K562 (cell line): ENCODE measurements at regions not wholly inside any gene's neighbourhood (a gene's known extent, or its start where the extent isn't known, plus 50 kb on each side); places are given as distances from the start of the nearest gene placed in this dataset.

Experiments
- ATAC-seq: fragments of 200-7000 bp; cut with Tn5 transposase; 3 replicates; pipeline ENCODE4 v1.9.1; 2020; ENCODE audit warnings: moderate library complexity
- BruUV-seq: library from RNA; stranded (reverse); fragments of 400-500 nt; replicated peaks from 2 replicates; lab custom pipeline; 2021; lab: Mats Ljungman, UMichigan
- CTCF ChIA-PET: fragments of 300-600 bp; formaldehyde crosslinking; extraction: SDS; loops from one replicate; lab custom pipeline; 2021; ENCODE audit warnings: low intra/inter-chr PET ratio; lab: Yijun Ruan, JAX
- POLR2A ChIA-PET: fragments of 300-600, 350-650 bp; sonication (Branson Sonifier 250); formaldehyde crosslinking; extraction: SDS; loops from one replicate; lab custom pipeline; 2021; ENCODE audit warnings: antibody characterized with exemption, inconsistent platforms; lab: Yijun Ruan, JAX
- DNase-seq, 4 experiments: peaks; one replicate each; pipeline versions ENCODE4 v3.0.0 to v3.0.0-alpha.2; 2011 to 2018; ENCODE audit warnings: low spot score in 3 of 4, mixed read lengths in 3 of 4; ENCODE audit errors: extremely low read depth in 1 of 4
- FAIRE-seq: peaks from 2 replicates; lab custom pipeline; 2011; peaks lifted over from hg19 to GRCh38; lab: Jason Lieb, UNC
- H2AFZ ChIP-seq: 2 replicates; pipeline ENCODE4 v1.6.0; 2011; ENCODE audit warnings: low read depth, low read length, control low read depth, inconsistent platforms
- H3K27ac ChIP-seq: fragments of 200-600 bp; 3 replicates; pipeline ENCODE4 v1.8.0; 2011; ENCODE audit warnings: low read depth, mild to moderate bottlenecking, control low read depth, inconsistent platforms, low read length, moderate library complexity, mixed read lengths; ENCODE audit errors: extremely low read depth
- H3K27me3 ChIP-seq, 2 experiments: fragments of 300-600 bp in 1 of 2; 2 replicates in 1 of 2; 3 replicates in 1 of 2; pipeline versions ENCODE4 v1.6.0 to v1.8.0; 2011; ENCODE audit warnings: inconsistent platforms in 2 of 2, low read length in 2 of 2, mild to moderate bottlenecking in 1 of 2, mixed read lengths in 1 of 2, moderate library complexity in 1 of 2; ENCODE audit not compliant: control insufficient read depth in 2 of 2, insufficient read depth in 2 of 2
- H3K36me3 ChIP-seq: fragments of 300-600 bp; 3 replicates; pipeline ENCODE4 v1.8.0; 2011; ENCODE audit warnings: mild to moderate bottlenecking, low read length, inconsistent platforms; ENCODE audit not compliant: control insufficient read depth, insufficient read depth
- H3K4me1 ChIP-seq, 2 experiments: fragments of 200-600 bp in 1 of 2; replicated peaks in 1 of 2; 2 replicates in 1 of 2; 3 replicates in 1 of 2; pipeline versions ENCODE4 v1.5.1 to v1.8.0; 2011; ENCODE audit warnings: inconsistent platforms in 2 of 2, low read length in 2 of 2, mild to moderate bottlenecking in 1 of 2, mixed read lengths in 1 of 2, moderate library complexity in 1 of 2; ENCODE audit not compliant: control insufficient read depth in 2 of 2, insufficient read depth in 2 of 2
- H3K4me2 ChIP-seq: 2 replicates; pipeline ENCODE4 v1.6.1; 2011; ENCODE audit warnings: low read length, control low read depth, inconsistent platforms, mixed read lengths; ENCODE audit not compliant: insufficient read depth
- H3K4me3 ChIP-seq: fragments of 200-600 bp; sonication (generic), shearing (Covaris generic); 2 replicates; pipeline ENCODE4 v1.5.1; 2016; ENCODE audit warnings: control low read depth, inconsistent platforms
- H3K79me2 ChIP-seq: fragments of 200-600 bp; 3 replicates; pipeline ENCODE4 v1.8.0; 2011; ENCODE audit warnings: low read length, inconsistent platforms; ENCODE audit not compliant: control insufficient read depth, insufficient read depth
- H3K9ac ChIP-seq, 2 experiments: 2 replicates each; pipeline versions ENCODE4 v1.6.0 to v1.6.1; 2011; ENCODE audit warnings: low read depth in 2 of 2, low read length in 2 of 2, control low read depth in 1 of 2, inconsistent platforms in 1 of 2, mild to moderate bottlenecking in 1 of 2, mixed read lengths in 1 of 2; ENCODE audit not compliant: insufficient read depth in 1 of 2
- H3K9me1 ChIP-seq: one replicate; pipeline ENCODE4 v1.6.0; 2011; ENCODE audit warnings: inconsistent platforms, mild to moderate bottlenecking, low read length, moderate library complexity; ENCODE audit not compliant: control insufficient read depth, insufficient read depth
- H3K9me3 ChIP-seq: replicated peaks from 2 replicates; pipeline ENCODE4 v1.5.1; 2011; ENCODE audit warnings: low read depth, low read length, inconsistent platforms; ENCODE audit not compliant: control insufficient read depth, insufficient read depth
- H4K20me1 ChIP-seq: replicated peaks from 2 replicates; pipeline ENCODE4 v1.6.1; 2011; ENCODE audit warnings: low read length, inconsistent platforms, mixed read lengths; ENCODE audit not compliant: control insufficient read depth, insufficient read depth
- CC2D1A ChIP-seq: fragments of 450-650 bp; IDR thresholded peaks from 2 replicates; pipeline ENCODE4 v1.6.1; 2017; ENCODE audit warnings: mild to moderate bottlenecking
- CEBPB ChIP-seq: fragments of 450-650 bp; IDR thresholded peaks from 2 replicates; pipeline ENCODE4 v1.6.1; 2016; ENCODE audit warnings: missing genetic modification characterization, missing compliant biosample characterization
- FOXK2 ChIP-seq, 2 experiments: fragments of 450-650 bp; IDR thresholded peaks in 1 of 2; conservative IDR thresholded peaks in 1 of 2; 2 replicates each; pipeline ENCODE4 v1.6.1; 2016; ENCODE audit warnings: low read depth in 2 of 2, mild to moderate bottlenecking in 1 of 2
- HNRNPLL ChIP-seq: fragments of 200-400 bp; formaldehyde crosslinking; IDR thresholded peaks from 2 replicates; pipeline ENCODE4 v1.6.1; 2017; ENCODE audit warnings: low read length, low read depth, mild to moderate bottlenecking; ENCODE audit not compliant: poor library complexity, severe bottlenecking
- MEF2A ChIP-seq: IDR thresholded peaks from 2 replicates; pipeline ENCODE4 v1.6.1; 2011; ENCODE audit warnings: low read depth, mild to moderate bottlenecking, low read length, moderate library complexity; ENCODE audit not compliant: control insufficient read depth
- MEF2D ChIP-seq: conservative IDR thresholded peaks from 2 replicates; pipeline ENCODE4 v1.6.1; 2016; ENCODE audit warnings: low read depth, missing genetic modification characterization, missing compliant biosample characterization
- PRMT5 ChIP-seq: sonication (generic); formaldehyde crosslinking; IDR thresholded peaks from 2 replicates; pipeline ENCODE4 v1.5.0; 2020; ENCODE audit warnings: missing genetic modification reagents
- SIN3B ChIP-seq: fragments of 450-650 bp; IDR thresholded peaks from 2 replicates; pipeline ENCODE4 v1.6.1; 2017; ENCODE audit warnings: low read depth, mild to moderate bottlenecking, moderate library complexity
- ZNF384 ChIP-seq: IDR thresholded peaks from 2 replicates; pipeline ENCODE4 v1.6.1; 2012; ENCODE audit warnings: low read depth, low read length, improper control_type of control experiment
- WGBS: fragments of 100-300 bp; shearing (Covaris generic); methylation state at CpG from one replicate; pipeline ENCODE4 v1.1.6; 2016; ENCODE audit warnings: low coverage, mixed read lengths; ENCODE audit not compliant: insufficient coverage; ENCODE audit errors: missing lambda C conversion rate; 5-methylcytosine and 5-hydroxymethylcytosine counted together
- in situ Hi-C: fragments of 300-500 bp; cut with MboI; formaldehyde crosslinking; loops from 4 replicates; pipeline ENCODE4 v1.15.0; 2018; ENCODE audit warnings: inconsistent platforms, mixed read lengths
- intact Hi-C: fragments of 100-400 bp; cut with micrococcal nuclease; formaldehyde crosslinking; loops from 2 replicates; pipeline ENCODE4 v1.14.2; 2022

DNA sequence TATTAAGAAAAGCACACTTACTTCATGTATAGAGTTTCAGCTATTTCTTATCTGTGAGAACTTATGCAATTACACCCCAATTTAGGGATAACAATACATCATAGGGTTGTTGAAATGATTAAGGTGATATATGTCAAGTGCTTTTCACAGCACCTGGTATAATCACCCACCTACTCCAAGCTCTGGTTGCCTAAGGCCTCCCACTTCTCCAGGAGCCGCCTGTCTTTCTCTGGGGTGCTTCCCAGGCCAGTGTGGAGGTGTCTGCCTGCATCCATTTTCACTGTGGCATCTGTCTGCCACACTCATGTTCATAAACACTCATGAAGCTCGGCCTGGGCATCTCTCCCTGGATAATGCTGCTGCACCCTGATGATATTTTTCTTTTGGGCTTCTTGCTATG, 250.3 kb downstream of the STK31 start:
- no peak for DNase-seq
- Histone ChIP-seq H3K9ac (no peak overlapping the region), H3K4me3 (no peak overlapping the region), H3K36me3 (no peaks in the 10 kb centered on the region), H3K9me1 (no peaks in the 10 kb centered on the region), H2AFZ (no peak overlapping the region), H3K4me1 (peaks cover 0 to 11% of the 10 kb centered on the region in 2 experiments; a peak in 3 of 5 replicates), H3K27me3 (peaks cover 2 to 9% of the 10 kb centered on the region in 2 experiments; a peak in 1 of 5 replicates), H3K9me3 (no peaks in the 10 kb centered on the region), H3K4me2 (no peak overlapping the region), H3K27ac (no peak overlapping the region), H3K79me2 (no peaks in the 10 kb centered on the region), H4K20me1 (no peaks in the 10 kb centered on the region)
- CTCF ChIA-PET: no interaction called here
- POLR2A ChIA-PET: no interaction called here
- ATAC-seq: no peak
- BruUV-seq: no TSS peak
- 0% methylated on average over 2 of the region's 2 CpGs for WGBS
- FAIRE-seq: no peak
- TF ChIP-seq CC2D1A (no peak), CEBPB (tag) (no peak), ZNF384 (no peak), PRMT5 (CRISPR knock-in tag) (no peak), SIN3B (no peak), MEF2A (no peak)
- intact Hi-C loops (no loop called here), in situ Hi-C loops (no loop called here)

DNA sequence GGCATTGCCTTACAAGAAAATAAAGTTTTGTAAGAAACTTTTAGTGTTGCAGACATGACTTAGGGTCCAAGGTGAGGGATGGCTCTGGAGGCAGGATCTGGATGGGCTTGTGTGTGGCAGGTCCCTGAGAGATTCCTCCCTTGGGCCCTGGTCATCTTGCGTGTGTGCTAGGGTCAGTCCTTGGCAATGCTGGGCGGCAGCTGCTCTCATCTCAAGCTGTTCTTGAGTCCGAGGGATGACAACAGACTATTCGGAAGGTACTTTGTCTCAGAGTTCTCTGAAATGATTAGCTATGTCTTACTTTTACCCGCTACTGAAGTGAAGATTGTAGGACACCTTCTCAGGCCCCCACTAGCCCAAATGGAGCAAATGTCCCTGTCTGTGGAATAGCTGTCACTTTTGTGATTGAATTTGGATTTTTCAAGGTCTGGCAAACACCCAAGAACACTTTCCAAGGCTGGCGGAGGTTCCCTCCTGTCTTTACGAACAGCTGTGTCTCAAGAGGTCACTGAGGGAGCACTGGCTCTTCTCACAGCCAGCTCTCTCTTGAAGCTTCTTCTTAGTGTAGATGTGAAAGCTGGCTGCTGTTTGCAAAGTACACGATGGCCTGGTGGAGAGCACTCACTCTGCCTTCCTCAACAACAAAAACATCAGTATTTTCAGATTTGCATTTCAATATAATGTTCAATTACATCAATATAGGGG, 253.6 kb downstream of the STK31 start:
- no peaks in the 10 kb centered on the region for H3K36me3 ChIP-seq
- ChIA-PET POLR2A (no interaction called here), CTCF (no interaction called here)
- H3K9ac ChIP-seq: no peak overlapping the region
- no TSS peak for BruUV-seq
- no peak for FAIRE-seq
- peaks cover 2 to 21% of the 10 kb centered on the region in 2 experiments; a peak in 2 of 5 replicates for H3K27me3 ChIP-seq
- H4K20me1 ChIP-seq: no peaks in the 10 kb centered on the region
- intact Hi-C loops: no loop called here
- no peak for DNase-seq
- no peaks in the 10 kb centered on the region for H3K9me3 ChIP-seq
- 3% methylated on average over 7 of the region's 8 CpGs for WGBS
- no peaks in the 10 kb centered on the region for H3K4me1 ChIP-seq
- no peak overlapping the region for H3K4me2 ChIP-seq
- H3K9me1 ChIP-seq: no peaks in the 10 kb centered on the region
- TF ChIP-seq HNRNPLL (no peak), FOXK2 (conservative IDR thresholded peaks at IDR 0.05 in 1 of 2, IDR thresholded peaks at IDR 0.05 in 1 of 2; ENCODE audit: low read depth in 2 of 2) (no peak), MEF2D (no peak)
- H3K27ac ChIP-seq: no peak overlapping the region
- ATAC-seq: no peak
- in situ Hi-C loops: no loop called here
- H3K4me3 ChIP-seq: no peak overlapping the region
- no peaks in the 10 kb centered on the region for H3K79me2 ChIP-seq
- no peak overlapping the region for H2AFZ ChIP-seq
